OCI-LY1 (cell line): ENCODE measurements at regions not wholly inside any gene's neighbourhood (a gene's known extent, or its start where the extent isn't known, plus 50 kb on each side); places are given as distances from the start of the nearest gene placed in this dataset.

Experiments used
- EZH2 ChIP-seq: fragments of 200-600 bp; sonication (generic), shearing (Covaris generic); IDR thresholded peaks from 2 replicates; pipeline ENCODE4 v1.8.0; 2017; ENCODE audit warnings: borderline replicate concordance, mixed run types, mild to moderate bottlenecking, antibody characterized with exemption, low read length, moderate library complexity, mixed read lengths
- TF ChIP-seq, protein P1 (sequence below): fragments of 200-600 bp; sonication (generic), shearing (Covaris generic); IDR thresholded peaks from 2 replicates; pipeline ENCODE4 v1.5.1; 2017; ENCODE audit warnings: mild to moderate bottlenecking, antibody characterized with exemption, low read length, moderate library complexity, mixed read lengths

DNA sequence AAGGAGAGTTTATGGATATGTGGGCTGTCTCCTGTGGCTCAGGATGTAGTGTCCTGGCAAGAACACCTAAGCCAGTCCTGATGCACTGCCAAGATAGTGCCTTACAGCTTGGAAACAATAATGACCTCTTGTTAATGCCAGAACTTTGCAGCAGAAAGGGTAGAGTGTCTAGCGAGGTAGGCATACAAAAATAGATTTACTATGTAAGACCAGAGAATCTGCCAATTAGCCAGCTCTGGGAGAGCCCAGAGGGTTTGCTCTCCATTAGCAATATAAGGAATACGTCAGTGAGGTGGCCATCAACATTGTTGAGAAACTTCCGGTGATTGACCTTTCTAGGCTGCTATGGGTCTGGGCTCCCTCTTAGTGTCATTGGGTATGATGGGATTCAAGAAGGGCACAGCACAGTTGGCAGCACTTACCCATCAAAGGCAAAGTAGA is 178.5 kb upstream of the GALNT2 start:
- TF ChIP-seq, protein P1, sequence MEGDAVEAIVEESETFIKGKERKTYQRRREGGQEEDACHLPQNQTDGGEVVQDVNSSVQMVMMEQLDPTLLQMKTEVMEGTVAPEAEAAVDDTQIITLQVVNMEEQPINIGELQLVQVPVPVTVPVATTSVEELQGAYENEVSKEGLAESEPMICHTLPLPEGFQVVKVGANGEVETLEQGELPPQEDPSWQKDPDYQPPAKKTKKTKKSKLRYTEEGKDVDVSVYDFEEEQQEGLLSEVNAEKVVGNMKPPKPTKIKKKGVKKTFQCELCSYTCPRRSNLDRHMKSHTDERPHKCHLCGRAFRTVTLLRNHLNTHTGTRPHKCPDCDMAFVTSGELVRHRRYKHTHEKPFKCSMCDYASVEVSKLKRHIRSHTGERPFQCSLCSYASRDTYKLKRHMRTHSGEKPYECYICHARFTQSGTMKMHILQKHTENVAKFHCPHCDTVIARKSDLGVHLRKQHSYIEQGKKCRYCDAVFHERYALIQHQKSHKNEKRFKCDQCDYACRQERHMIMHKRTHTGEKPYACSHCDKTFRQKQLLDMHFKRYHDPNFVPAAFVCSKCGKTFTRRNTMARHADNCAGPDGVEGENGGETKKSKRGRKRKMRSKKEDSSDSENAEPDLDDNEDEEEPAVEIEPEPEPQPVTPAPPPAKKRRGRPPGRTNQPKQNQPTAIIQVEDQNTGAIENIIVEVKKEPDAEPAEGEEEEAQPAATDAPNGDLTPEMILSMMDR, result no peak
- TF ChIP-seq EZH2, result no peak
